Cardiac fibroblast (primary cell): ENCODE measurements at regions not wholly inside any gene's neighbourhood (a gene's known extent, or its start where the extent isn't known, plus 50 kb on each side); places are given as distances from the start of the nearest gene placed in this dataset.
A peak's percentile ranks its signal among the peaks of the same experiment; 100 is the strongest.

Source experiments
- DNase-seq, 2 donors: peaks; one replicate each; pipeline versions ENCODE4 v3.0.0 to v3.0.0-alpha.2; 2010; ENCODE audit warnings: low read depth in 2 of 2
- H3K4me3 ChIP-seq, 2 donors: replicated peaks in 1 of 2; 1 replicate in 1 of 2; 2 replicates in 1 of 2; pipeline ENCODE4 v1.5.1; 2011; ENCODE audit warnings: low read depth in 2 of 2, low read length in 2 of 2, mild to moderate bottlenecking in 2 of 2, moderate library complexity in 1 of 2
- TF ChIP-seq, protein P1 (sequence below): IDR thresholded peaks from one replicate; pipeline ENCODE4 v1.5.1; 2011; ENCODE audit warnings: low read depth, mild to moderate bottlenecking, low read length, inconsistent platforms

DNA sequence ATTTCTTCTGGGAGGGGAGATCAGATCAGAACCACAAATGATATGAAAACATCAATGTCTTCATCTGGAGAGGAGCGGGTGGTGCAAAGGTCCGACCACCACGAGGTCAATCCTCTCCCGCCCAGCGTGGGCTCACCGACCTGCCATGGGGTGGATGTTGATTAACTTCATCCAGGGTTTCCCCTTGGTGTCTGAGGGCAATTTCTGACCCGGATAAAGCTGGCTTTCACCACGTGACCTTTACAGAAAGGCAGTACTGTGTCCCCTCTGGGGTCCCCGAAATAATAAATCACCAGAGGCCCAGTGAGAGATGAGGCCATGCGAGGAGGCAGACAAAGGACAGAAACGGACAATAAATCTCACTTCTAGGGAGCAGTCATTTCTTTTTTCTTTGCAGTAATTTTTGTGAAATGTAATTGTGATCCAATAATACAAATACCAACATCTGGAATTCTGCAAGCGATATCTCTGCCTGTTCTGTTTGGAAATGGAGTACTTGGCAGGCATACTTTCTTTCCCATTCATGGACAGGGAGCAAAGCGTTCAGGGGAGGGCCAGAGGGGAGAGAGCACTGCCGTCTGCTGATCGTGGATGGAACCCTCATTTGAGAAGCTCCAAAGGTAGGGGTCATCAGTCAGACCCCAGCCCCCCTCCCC is 55.1 kb upstream of the APCDD1L start:
- DNase-seq: peak in 1 of 2 donors; percentile 41
- no peak overlapping the region for H3K4me3 ChIP-seq
- TF ChIP-seq, protein P1, sequence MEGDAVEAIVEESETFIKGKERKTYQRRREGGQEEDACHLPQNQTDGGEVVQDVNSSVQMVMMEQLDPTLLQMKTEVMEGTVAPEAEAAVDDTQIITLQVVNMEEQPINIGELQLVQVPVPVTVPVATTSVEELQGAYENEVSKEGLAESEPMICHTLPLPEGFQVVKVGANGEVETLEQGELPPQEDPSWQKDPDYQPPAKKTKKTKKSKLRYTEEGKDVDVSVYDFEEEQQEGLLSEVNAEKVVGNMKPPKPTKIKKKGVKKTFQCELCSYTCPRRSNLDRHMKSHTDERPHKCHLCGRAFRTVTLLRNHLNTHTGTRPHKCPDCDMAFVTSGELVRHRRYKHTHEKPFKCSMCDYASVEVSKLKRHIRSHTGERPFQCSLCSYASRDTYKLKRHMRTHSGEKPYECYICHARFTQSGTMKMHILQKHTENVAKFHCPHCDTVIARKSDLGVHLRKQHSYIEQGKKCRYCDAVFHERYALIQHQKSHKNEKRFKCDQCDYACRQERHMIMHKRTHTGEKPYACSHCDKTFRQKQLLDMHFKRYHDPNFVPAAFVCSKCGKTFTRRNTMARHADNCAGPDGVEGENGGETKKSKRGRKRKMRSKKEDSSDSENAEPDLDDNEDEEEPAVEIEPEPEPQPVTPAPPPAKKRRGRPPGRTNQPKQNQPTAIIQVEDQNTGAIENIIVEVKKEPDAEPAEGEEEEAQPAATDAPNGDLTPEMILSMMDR: no peak

DNA sequence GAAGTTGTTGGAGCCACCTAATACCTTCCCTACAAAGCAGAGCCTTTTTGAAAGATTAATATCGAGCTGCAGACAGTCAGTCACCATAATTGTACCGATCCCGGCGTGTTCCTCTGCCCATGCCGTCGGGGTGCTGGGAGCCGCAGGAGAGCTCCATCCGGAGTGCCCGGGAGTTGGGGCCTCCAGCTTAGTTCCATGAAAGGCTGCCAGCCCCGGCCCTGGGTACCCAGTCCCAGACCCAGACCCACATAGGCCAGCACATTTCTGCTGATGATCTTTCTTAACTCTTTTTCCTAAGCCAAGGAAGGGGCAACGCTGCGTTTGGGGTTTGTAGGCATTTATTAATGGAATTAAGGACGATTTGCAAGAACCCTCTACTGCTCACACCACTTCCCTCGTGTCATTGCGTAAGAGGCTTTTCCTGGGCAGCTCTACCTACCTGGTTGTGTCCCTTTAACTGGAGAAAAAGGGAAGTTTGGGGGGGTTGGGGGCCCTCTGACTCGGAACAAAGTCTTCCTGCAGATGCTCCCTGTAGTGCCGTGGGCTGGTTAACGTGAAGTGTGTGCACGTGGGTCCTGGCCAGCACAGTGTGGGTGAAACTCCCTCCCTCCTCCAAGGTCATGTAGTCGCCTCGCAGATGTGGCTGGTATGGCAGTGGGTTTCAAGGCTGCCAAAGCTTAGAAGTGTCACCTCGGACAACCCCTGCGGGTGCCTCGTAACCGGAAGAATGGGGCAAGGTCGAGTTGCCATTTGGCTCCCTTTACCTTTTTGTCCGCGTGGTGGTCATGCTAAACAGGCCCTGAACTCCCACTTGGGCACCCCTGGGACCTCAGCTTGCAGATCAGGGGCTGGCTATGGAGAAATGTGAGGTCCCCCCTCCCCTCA is 54.3 kb upstream of the APCDD1L start:
- no peak overlapping the region for H3K4me3 ChIP-seq
- no peak for DNase-seq
- TF ChIP-seq, protein P1: no peak

DNA sequence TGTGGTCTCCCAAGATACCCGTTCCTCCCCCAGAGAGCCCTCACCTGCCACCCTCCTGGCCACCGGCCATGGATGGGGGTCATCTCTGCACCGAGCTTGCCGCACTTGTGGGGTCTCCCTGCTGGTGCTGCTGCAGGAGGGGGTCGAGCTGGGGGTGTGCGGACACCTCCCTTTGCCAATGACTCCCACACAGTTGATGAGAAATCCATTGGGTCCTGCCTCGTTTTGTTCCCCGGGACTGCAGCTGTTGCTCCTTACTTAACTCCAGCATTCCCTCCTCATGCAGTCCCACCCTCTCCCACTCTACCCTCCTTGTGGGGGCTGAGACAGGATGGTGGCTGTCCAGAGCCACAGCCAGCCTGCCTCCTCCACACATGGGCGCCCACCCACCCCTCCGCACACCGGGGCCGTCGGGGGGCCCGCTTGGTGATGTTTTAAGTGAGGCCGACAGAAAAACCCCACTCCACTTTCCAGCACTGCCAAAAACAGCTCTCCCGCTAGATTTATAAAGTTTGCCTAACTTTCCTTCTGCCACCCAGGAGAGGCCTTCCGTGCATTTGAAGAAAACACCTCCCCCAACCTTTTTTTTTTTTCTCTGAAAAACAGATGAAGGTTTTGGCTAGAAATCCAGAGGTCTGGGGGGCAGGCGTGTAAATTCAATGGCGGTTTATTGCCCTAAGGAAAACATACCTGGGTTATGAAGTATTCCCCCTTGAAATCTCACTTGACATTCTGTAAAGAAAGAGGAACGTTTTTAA is 53.5 kb upstream of the APCDD1L start:
- no peak for DNase-seq
- TF ChIP-seq, protein P1: no peak
- no peak overlapping the region for H3K4me3 ChIP-seq

DNA sequence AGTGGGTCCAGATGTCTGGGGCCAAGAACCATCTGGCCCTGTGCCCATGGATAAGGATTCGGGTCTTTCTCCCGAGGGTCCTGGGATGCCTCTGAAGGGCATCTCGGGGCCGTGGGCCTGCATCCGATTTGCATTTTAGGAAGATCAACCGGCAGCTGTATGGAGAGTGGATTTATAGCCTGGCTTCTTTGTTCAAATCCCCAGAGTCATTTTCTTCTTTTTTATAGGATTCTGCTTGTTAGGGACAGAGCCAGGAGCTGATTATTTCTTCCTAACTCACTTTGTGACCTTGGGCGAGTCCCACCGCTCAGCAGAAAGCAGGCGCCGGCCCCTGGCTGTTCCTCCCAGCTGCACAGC is 52.9 kb upstream of the APCDD1L start:
- DNase-seq: no peak
- H3K4me3 ChIP-seq: no peak overlapping the region
- TF ChIP-seq, protein P1: no peak

DNA sequence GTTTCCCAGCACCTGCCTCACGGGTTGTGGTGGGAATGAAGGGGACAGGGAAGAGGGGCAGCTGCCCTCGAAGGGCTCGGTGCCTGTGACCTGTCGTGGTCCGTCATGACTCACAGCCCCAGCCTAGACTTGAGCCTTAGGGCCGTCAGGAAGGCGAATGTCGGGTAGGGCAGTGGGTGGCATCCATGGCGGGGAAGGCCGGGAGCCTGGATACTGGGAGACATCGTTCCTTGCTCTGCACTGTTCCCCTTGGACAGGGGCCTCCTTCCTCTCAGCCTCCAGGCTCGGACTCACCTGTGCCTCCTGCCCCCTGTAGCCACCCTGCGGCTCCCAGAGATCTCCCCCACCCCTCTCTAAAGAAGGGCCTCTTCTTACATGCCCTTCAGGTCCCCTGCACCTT is 52.2 kb upstream of the APCDD1L start:
- H3K4me3 ChIP-seq: no peak overlapping the region
- no peak for DNase-seq
- TF ChIP-seq, protein P1: no peak

DNA sequence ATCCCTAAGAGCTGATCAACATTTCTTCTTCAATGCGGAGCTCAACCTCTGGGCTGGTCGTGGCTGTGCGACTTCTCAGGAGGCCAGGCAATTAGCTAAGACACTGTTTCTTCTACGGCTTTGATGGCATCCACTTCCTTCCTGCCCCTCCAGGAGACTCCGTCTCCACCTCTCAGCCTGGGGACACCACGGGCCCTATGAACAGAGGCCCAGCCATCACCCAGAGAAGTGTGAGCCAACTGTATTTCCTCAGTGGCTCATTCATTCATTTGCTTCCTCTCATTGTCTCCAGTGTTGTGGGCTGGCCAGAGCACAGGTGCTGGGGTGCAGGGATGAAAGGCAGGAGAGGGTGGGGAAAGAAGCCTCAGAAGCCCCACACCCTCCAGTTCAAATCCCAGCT is 51.8 kb upstream of the APCDD1L start:
- DNase-seq: no peak
- TF ChIP-seq, protein P1: no peak
- no peak overlapping the region for H3K4me3 ChIP-seq
